CD4-positive, alpha-beta T cell (primary cell): ENCODE measurements at regions not wholly inside any gene's neighbourhood (a gene's known extent, or its start where the extent isn't known, plus 50 kb on each side); places are given as distances from the start of the nearest gene placed in this dataset.

Experiments
- ATAC-seq: fragments of 200-7000 bp; cut with Tn5 transposase; one replicate; pipeline ENCODE4 v1.10.0; 2022; ENCODE audit warnings: mild to moderate bottlenecking; ENCODE audit not compliant: poor library complexity
- CTCF ChIA-PET: fragments of 350-600 bp; sonication (Branson Sonifier 250); formaldehyde crosslinking; loops from one replicate; lab custom pipeline; 2021; ENCODE audit warnings: antibody characterized with exemption, inconsistent platforms; lab: Charles Lee
- POLR2A ChIA-PET: fragments of 350-600 bp; sonication (Branson Sonifier 250); formaldehyde crosslinking; loops from one replicate; lab custom pipeline; 2021; ENCODE audit warnings: antibody characterized with exemption, inconsistent platforms; lab: Charles Lee
- DNase-seq, 14 experiments: peaks; one replicate each; pipeline ENCODE4 v3.0.0-alpha.2; 2013 to 2020; ENCODE audit warnings: mixed read lengths in 2 of 14
- H3K27ac ChIP-seq, 2 donors: one replicate each; pipeline versions ENCODE4 v1.5.1 to v1.7.0; 2013; ENCODE audit warnings: low read length in 2 of 2, low read depth in 1 of 2, mild to moderate bottlenecking in 1 of 2
- H3K27me3 ChIP-seq, 2 experiments: 1 replicate in 1 of 2; 2 replicates in 1 of 2; pipeline versions ENCODE4 v1.6.1 to v1.7.0; 2013; ENCODE audit warnings: low read length in 2 of 2, control low read depth in 1 of 2, mild to moderate bottlenecking in 1 of 2, moderate library complexity in 1 of 2; ENCODE audit not compliant: insufficient read depth in 2 of 2, control insufficient read depth in 1 of 2
- H3K36me3 ChIP-seq: one replicate; pipeline ENCODE4 v1.6.1; 2013; ENCODE audit warnings: low read length, control low read depth; ENCODE audit not compliant: insufficient read depth
- H3K4me1 ChIP-seq: one replicate; pipeline ENCODE4 v1.6.1; 2013; ENCODE audit warnings: low read length, control low read depth; ENCODE audit not compliant: insufficient read depth
- H3K4me3 ChIP-seq: one replicate; pipeline ENCODE4 v1.5.1; 2013; ENCODE audit warnings: mild to moderate bottlenecking, low read length, moderate library complexity
- H3K9me3 ChIP-seq, 2 experiments: 1 replicate in 1 of 2; 2 replicates in 1 of 2; pipeline versions ENCODE4 v1.6.1 to v1.7.0; 2013; ENCODE audit warnings: low read length in 2 of 2, mild to moderate bottlenecking in 2 of 2, control low read depth in 1 of 2, moderate library complexity in 1 of 2; ENCODE audit not compliant: control insufficient read depth in 1 of 2, insufficient read depth in 1 of 2
- H3K27ac Mint-ChIP-seq: one replicate; pipeline ENCODE4 v1.8.0; 2020; ENCODE audit warnings: mixed read lengths
- H3K27me3 Mint-ChIP-seq: one replicate; pipeline ENCODE4 v1.8.0; 2021; ENCODE audit warnings: mixed read lengths
- H3K36me3 Mint-ChIP-seq: one replicate; pipeline ENCODE4 v1.8.0; 2021; ENCODE audit warnings: low read depth, mixed read lengths
- H3K4me1 Mint-ChIP-seq: one replicate; pipeline ENCODE4 v1.8.0; 2021; ENCODE audit warnings: low read depth, mixed read lengths
- H3K4me3 Mint-ChIP-seq: one replicate; pipeline ENCODE4 v1.8.0; 2020; ENCODE audit warnings: mild to moderate bottlenecking, mixed read lengths
- H3K9me3 Mint-ChIP-seq: one replicate; pipeline ENCODE4 v1.8.0; 2020; ENCODE audit warnings: mixed read lengths
- intact Hi-C, 2 experiments: fragments of 100-400 bp; cut with DNase I in 1 of 2; cut with micrococcal nuclease in 1 of 2; formaldehyde crosslinking; loops; one replicate each; pipeline versions ENCODE4 v1.15.1 to v1.9.0; 2023 to 2025; cut with DNase I, micrococcal nuclease
- TF ChIP-seq, protein P1 (sequence below): fragments of 200-600 bp; IDR thresholded peaks from one replicate; pipeline ENCODE4 v1.8.0; 2022; ENCODE audit warnings: antibody characterized with exemption, mild to moderate bottlenecking

DNA sequence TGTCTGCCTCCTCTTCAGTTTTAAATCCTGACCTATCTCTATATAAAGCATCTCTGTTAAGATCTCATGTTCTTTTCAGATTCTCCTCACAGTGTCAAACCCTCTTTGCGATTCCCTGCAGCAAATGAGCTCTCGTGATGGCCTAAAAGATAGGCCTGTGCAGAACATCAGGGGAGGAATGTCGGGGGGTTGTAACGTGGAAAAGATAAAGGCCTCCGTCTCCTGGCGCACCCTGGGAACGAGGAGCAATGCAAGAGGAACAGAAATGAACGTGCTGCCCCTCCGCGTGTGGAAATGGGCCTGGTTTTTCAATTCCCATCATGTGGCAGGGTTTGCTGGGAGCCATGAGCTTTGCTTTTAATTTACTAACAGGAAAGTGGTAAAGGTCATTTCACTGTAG, 285.0 kb upstream of the TPM1 start:
- ChIA-PET CTCF (no interaction called here), POLR2A (no interaction called here)
- H3K36me3 Mint-ChIP-seq: no peaks in the 10 kb centered on the region
- DNase-seq (no peak), ATAC-seq (no peak)
- H3K9me3 Mint-ChIP-seq: no peaks in the 10 kb centered on the region
- Histone ChIP-seq H3K4me3 (no peak overlapping the region), H3K27me3 (peaks cover 0 to 4% of the 10 kb centered on the region in 2 experiments), H3K4me1 (no peaks in the 10 kb centered on the region), H3K36me3 (no peaks in the 10 kb centered on the region), H3K27ac (no peak overlapping the region), H3K9me3 (no peaks in the 10 kb centered on the region)
- peaks cover 5% of the 10 kb centered on the region for H3K27me3 Mint-ChIP-seq
- no peak overlapping the region for H3K4me3 Mint-ChIP-seq
- intact Hi-C loops: loop anchor here in 1 of 2 experiments (1.0 kb wide), 1 partner anchor 30 kb away; no protein-coding TSS in a partner anchor
- H3K4me1 Mint-ChIP-seq: no peaks in the 10 kb centered on the region
- TF ChIP-seq, protein P1, sequence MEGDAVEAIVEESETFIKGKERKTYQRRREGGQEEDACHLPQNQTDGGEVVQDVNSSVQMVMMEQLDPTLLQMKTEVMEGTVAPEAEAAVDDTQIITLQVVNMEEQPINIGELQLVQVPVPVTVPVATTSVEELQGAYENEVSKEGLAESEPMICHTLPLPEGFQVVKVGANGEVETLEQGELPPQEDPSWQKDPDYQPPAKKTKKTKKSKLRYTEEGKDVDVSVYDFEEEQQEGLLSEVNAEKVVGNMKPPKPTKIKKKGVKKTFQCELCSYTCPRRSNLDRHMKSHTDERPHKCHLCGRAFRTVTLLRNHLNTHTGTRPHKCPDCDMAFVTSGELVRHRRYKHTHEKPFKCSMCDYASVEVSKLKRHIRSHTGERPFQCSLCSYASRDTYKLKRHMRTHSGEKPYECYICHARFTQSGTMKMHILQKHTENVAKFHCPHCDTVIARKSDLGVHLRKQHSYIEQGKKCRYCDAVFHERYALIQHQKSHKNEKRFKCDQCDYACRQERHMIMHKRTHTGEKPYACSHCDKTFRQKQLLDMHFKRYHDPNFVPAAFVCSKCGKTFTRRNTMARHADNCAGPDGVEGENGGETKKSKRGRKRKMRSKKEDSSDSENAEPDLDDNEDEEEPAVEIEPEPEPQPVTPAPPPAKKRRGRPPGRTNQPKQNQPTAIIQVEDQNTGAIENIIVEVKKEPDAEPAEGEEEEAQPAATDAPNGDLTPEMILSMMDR: no peak
- no peak overlapping the region for H3K27ac Mint-ChIP-seq

DNA sequence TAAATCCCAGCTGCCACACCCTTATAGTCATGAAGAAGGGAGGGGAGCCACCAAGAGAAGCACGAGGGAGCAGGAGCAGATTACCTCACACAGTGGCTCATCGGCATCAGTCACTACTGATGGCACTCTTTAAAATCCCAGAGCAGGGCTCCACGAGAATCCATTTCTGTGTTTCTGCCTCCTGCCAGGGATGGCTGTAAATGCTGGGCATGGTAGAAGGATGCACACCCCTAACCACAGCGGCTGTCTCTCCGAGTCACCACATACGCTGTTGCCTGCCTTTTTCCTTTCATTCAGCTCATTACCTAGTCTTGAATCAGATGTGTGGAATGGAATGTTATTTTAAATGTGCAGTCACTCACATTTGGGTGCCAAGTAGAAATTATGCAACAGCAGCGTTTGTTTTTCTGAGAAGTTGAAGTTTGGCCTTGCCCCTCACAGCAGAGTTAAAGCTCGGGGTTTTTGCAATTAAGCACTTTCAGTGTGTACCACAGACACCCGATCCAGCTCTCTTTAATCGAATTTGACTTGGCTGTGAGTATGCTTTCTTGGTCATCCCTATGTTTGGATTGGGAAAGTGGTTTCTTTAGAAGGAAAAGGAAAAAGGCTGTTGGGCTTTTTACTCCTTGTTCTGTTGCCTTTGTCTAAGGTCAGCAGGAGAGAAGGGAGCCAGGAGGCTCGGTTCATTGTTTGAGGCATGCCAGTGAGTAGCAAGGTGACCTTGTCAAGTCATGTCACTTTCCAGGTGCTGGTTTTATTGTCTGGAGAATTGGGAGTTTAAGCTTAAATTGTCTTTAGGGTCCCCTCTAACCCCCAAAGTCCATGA, 284.2 kb upstream of the TPM1 start:
- ChIA-PET CTCF (no interaction called here), POLR2A (no interaction called here)
- Mint-ChIP-seq H3K27ac (no peak overlapping the region), H3K4me1 (no peaks in the 10 kb centered on the region), H3K9me3 (no peaks in the 10 kb centered on the region), H3K4me3 (no peak overlapping the region), H3K27me3 (no peaks in the 10 kb centered on the region), H3K36me3 (no peaks in the 10 kb centered on the region)
- intact Hi-C loops: no loop called here
- ATAC-seq (no peak), DNase-seq (no peak)
- H3K36me3 ChIP-seq: no peaks in the 10 kb centered on the region
- H3K27me3 ChIP-seq: peaks cover 0 to 4% of the 10 kb centered on the region in 2 experiments
- no peaks in the 10 kb centered on the region for H3K4me1 ChIP-seq
- H3K4me3 ChIP-seq: no peak overlapping the region
- no peaks in the 10 kb centered on the region for H3K9me3 ChIP-seq
- no peak overlapping the region for H3K27ac ChIP-seq
- TF ChIP-seq, protein P1: no peak

DNA sequence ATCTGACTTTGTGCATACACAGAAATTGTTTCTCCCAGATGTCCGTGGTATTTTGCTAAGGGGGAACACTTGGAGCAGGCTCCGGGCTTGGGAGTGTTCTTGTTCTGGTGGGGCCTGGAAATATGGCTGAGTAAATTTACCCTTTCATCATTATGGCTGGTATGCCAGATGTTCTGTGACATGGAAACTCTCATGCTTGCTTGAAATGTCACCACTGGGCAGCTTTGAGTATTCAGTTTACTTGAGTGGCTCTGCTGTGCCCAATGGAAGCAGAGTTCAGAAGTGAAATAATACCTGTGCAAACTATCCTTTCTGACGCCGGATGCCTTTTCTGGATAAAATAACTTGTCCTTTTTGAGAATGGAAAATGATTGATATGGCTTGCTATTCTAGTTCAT, 283.6 kb upstream of the TPM1 start:
- ChIA-PET CTCF (no interaction called here), POLR2A (no interaction called here)
- no peaks in the 10 kb centered on the region for H3K36me3 Mint-ChIP-seq
- H3K9me3 Mint-ChIP-seq: no peaks in the 10 kb centered on the region
- H3K4me3 Mint-ChIP-seq: no peak overlapping the region
- no peak overlapping the region for H3K27ac Mint-ChIP-seq
- H3K4me1 Mint-ChIP-seq: no peaks in the 10 kb centered on the region
- TF ChIP-seq, protein P1: no peak
- no peaks in the 10 kb centered on the region for H3K27me3 Mint-ChIP-seq
- intact Hi-C loops: no loop called here
- Histone ChIP-seq H3K27me3 (peaks cover 0 to 4% of the 10 kb centered on the region in 2 experiments), H3K9me3 (no peaks in the 10 kb centered on the region), H3K36me3 (no peaks in the 10 kb centered on the region), H3K4me1 (no peaks in the 10 kb centered on the region), H3K4me3 (no peak overlapping the region), H3K27ac (no peak overlapping the region)
- DNase-seq (no peak), ATAC-seq (no peak)
